ENCODE measurements at regions not wholly inside any gene's neighbourhood (a gene's known extent, or its start where the extent isn't known, plus 50 kb on each side); places are given as distances from the start of the nearest gene placed in this dataset.

GRCh38 chr6:80988286-80988685 is 764.2 kb downstream of the TENT5A start:
- no peak overlapping the region for H3K23ac ChIP-seq (ENCODE audit: insufficient read length)
- H3K9ac ChIP-seq (replicated peaks in 1 of 4; ENCODE audit: extremely low read depth in 1 of 4, low read depth in 3 of 4, low read length in 3 of 4), result no peak overlapping the region
- no peak overlapping the region for H2BK20ac ChIP-seq (ENCODE audit: low read length)
- H3K79me1 ChIP-seq (ENCODE audit: low read depth, low read length), result no peaks in the 10 kb centered on the region
- H4K20me1 ChIP-seq (replicated peaks in 1 of 2; ENCODE audit: control insufficient read depth in 1 of 2, insufficient read depth in 2 of 2, low read length in 2 of 2), result no peaks in the 10 kb centered on the region
- no peaks in the 10 kb centered on the region for H3K36me3 ChIP-seq (ENCODE audit: control insufficient read depth in 2 of 4, insufficient read depth in 4 of 4, low read length in 3 of 4)
- 81% methylated on average over 3 of the region's 3 CpGs; no CpG with 5 or more reads in 1 of the 2 experiments for WGBS, 2 experiments (ENCODE audit: extremely low coverage in 1 of 2, insufficient coverage in 1 of 2, insufficient read length in 1 of 2, insufficient replicate concordance in 2 of 2, low coverage in 1 of 2, low lambda C conversion rate in 2 of 2, missing lambda C conversion rate in 1 of 2)
- H4K91ac ChIP-seq (replicated peaks; ENCODE audit: insufficient read length, low read length), result no peak overlapping the region
- no peaks in the 10 kb centered on the region for H3K4me1 ChIP-seq (replicated peaks in 1 of 4; ENCODE audit: control insufficient read depth in 3 of 4, insufficient read depth in 4 of 4, low read length in 3 of 4)
- no peak overlapping the region for H3K4me2 ChIP-seq (ENCODE audit: insufficient read depth in 1 of 2, low read depth in 2 of 2, low read length in 2 of 2)
- H2AFZ ChIP-seq (ENCODE audit: low read length), result no peak overlapping the region
- TF ChIP-seq YY1 (IDR thresholded peaks at IDR 0.05; ENCODE audit: low read depth, low read length) (no peak), SIN3A (conservative IDR thresholded peaks at IDR 0.05 in 1 of 2, IDR thresholded peaks at IDR 0.05 in 1 of 2; ENCODE audit: low read depth in 1 of 2, low read length in 2 of 2) (no peak), KDM5A (IDR thresholded peaks at IDR 0.05; ENCODE audit: low read length) (no peak), CEBPB (IDR thresholded peaks at IDR 0.05; ENCODE audit: low read depth, low read length) (no peak), RFX5 (IDR thresholded peaks at IDR 0.05; ENCODE audit: borderline replicate concordance, low read depth, low read length) (no peak), CHD1 (IDR thresholded peaks at IDR 0.05; ENCODE audit: low read depth, low read length) (no peak), ASH2L (IDR thresholded peaks at IDR 0.05; ENCODE audit: low read length) (no peak), SP4 (IDR thresholded peaks at IDR 0.05; ENCODE audit: low read length) (no peak), CBX5 (IDR thresholded peaks at IDR 0.05; ENCODE audit: low read depth, low read length) (no peak), RNF2 (IDR thresholded peaks at IDR 0.05; ENCODE audit: borderline replicate concordance, low read depth, low read length, missing control alignments, poor library complexity, severe bottlenecking) (no peak), JUN (IDR thresholded peaks at IDR 0.05; ENCODE audit: low read depth, low read length) (no peak), NANOG (IDR thresholded peaks at IDR 0.05; ENCODE audit: insufficient read depth, low read depth, low read length, poor library complexity, severe bottlenecking) (no peak), KDM1A (IDR thresholded peaks at IDR 0.05; ENCODE audit: borderline replicate concordance, low read length) (no peak), SIX5 (IDR thresholded peaks at IDR 0.05; ENCODE audit: low read depth, low read length) (no peak)
- no peak overlapping the region for H4K8ac ChIP-seq (ENCODE audit: extremely low read depth, insufficient read depth, low read length)
- H3K4ac ChIP-seq (replicated peaks; ENCODE audit: insufficient read length, low read depth, low read length), result no peak overlapping the region
- H3K27ac ChIP-seq (ENCODE audit: low read depth, low read length), result no peak overlapping the region
- no peaks in the 10 kb centered on the region for H3K27me3 ChIP-seq (replicated peaks in 1 of 4; ENCODE audit: control insufficient read depth in 3 of 4, extremely low read depth in 1 of 4, insufficient read depth in 3 of 4, low read length in 3 of 4)
- H2AK5ac ChIP-seq (ENCODE audit: low read depth, low read length), result no peak overlapping the region
- no peaks in the 10 kb centered on the region for H3K79me2 ChIP-seq (ENCODE audit: control insufficient read depth in 1 of 2, insufficient read depth in 2 of 2, low read length in 2 of 2)
- H3K9me3 ChIP-seq (ENCODE audit: insufficient read depth in 2 of 2, low read depth in 1 of 2, low read length in 1 of 2), result no peaks in the 10 kb centered on the region
- ChIA-PET CTCF (ENCODE audit: partially characterized antibody) (interaction anchor here (1.1 kb wide), 1 partner anchor 14 kb away, joined by 3 read pairs; no protein-coding TSS in a partner anchor), POLR2A (ENCODE audit: partially characterized antibody) (no interaction called here)
- no peak overlapping the region for H2BK12ac ChIP-seq (ENCODE audit: low read depth, low read length)
- no peak overlapping the region for H3K56ac ChIP-seq (replicated peaks; ENCODE audit: insufficient read length, low read depth, low read length)
- H3K23me2 ChIP-seq (ENCODE audit: low read depth, low read length), result no peaks in the 10 kb centered on the region
- no peak overlapping the region for H3K18ac ChIP-seq (ENCODE audit: extremely low read depth, low read length)
- no peak for FAIRE-seq
- no peak overlapping the region for H4K5ac ChIP-seq (ENCODE audit: insufficient read length, low read depth, low read length)
- no peak overlapping the region for H2BK120ac ChIP-seq (replicated peaks; ENCODE audit: low read depth, low read length)
- DNase-seq (ENCODE audit: low read depth in 1 of 2, low spot score in 2 of 2), result no peak
- H3K4me3 ChIP-seq (ENCODE audit: extremely low read depth in 1 of 4, insufficient read depth in 2 of 4, low read depth in 3 of 4, low read length in 4 of 4), result no peak overlapping the region
- H3K14ac ChIP-seq (ENCODE audit: insufficient read length), result no peak overlapping the region
- no peak overlapping the region for H2BK5ac ChIP-seq (ENCODE audit: low read depth, low read length)
- no peak overlapping the region for H2BK15ac ChIP-seq (ENCODE audit: low read length)

Data from H1 (cell line).